HTR-8/SVneo (cell line): ENCODE measurements at regions not wholly inside any gene's neighbourhood (a gene's known extent, or its start where the extent isn't known, plus 50 kb on each side); places are given as distances from the start of the nearest gene placed in this dataset.

Experiments used
- DNase-seq: peaks from one replicate; pipeline ENCODE4 v3.0.0; 2011; ENCODE audit warnings: low spot score, mixed read lengths; ENCODE audit not compliant: insufficient read length
- FAIRE-seq: peaks from 2 replicates; lab custom pipeline; 2011; peaks lifted over from hg19 to GRCh38; lab: Jason Lieb, UNC

DNA sequence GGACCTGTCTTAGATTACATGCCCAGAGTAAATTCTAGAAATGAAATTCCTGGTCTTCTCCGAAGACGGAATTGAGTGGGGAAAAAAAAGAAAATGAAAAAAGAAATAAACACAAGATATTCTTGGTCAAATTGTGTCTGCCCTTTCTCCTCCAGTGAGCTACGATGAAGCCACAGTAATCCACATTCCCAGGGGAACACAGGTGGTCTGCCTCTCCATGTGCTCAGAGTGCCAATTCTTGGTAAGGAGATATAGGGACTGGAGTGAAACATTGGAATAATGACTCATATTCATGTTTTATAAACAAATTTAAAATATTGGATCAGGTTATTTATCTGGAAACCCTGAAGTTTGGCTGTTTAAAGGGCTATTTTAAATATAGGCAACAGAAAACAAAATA, 54.2 kb upstream of the MGST2 start:
- DNase-seq (no peak), FAIRE-seq (no peak)

- DNase-seq (no peak), FAIRE-seq (peak; percentile 44)
These were observed 53.6 kb upstream of the SETD7 start for GRCh38 chr4:139609647-139610046.

GRCh38 chr4:139607502-139608060, 51.6 kb upstream of the SETD7 start:
- no peak for FAIRE-seq
- no peak for DNase-seq

GRCh38 chr4:139606579-139607501, 50.8 kb upstream of the SETD7 start:
- DNase-seq (no peak), FAIRE-seq (no peak)

DNA sequence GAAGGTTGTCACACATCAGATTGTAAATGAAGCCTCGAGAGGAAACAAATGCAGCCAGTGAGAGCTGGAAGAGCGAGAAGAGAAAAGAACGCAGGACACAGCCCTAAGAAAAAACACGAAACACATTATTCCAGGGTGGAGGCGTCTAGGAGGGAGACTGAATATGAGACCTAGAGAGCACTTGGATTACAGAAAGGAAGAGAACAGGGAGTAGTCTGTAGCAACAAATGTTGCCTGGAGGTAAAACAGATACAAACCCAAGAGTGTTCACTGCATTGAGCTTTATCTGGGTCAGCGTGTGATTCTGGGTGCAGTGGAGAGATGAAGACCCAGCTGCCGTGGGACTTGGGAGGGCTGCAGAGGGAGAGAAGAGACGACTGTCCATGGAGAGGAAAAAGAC, 50.1 kb upstream of the SETD7 start:
- DNase-seq (no peak), FAIRE-seq (no peak)
